Epithelial cell of esophagus (primary cell): ENCODE measurements at regions not wholly inside any gene's neighbourhood (a gene's known extent, or its start where the extent isn't known, plus 50 kb on each side); places are given as distances from the start of the nearest gene placed in this dataset.

Source experiments
- DNase-seq: peaks from one replicate; pipeline ENCODE4 v3.0.0; 2010; ENCODE audit warnings: low read depth
- H3K4me3 ChIP-seq: 2 replicates; pipeline ENCODE4 v1.5.1; 2011; ENCODE audit warnings: mild to moderate bottlenecking, low read length, control low read depth
- TF ChIP-seq, protein P1 (sequence below): IDR thresholded peaks from 2 replicates; pipeline ENCODE4 v1.5.1; 2011; ENCODE audit warnings: low read depth, mild to moderate bottlenecking, low read length, control low read depth, inconsistent platforms; ENCODE audit not compliant: insufficient read depth; ENCODE audit errors: missing control alignments

DNA sequence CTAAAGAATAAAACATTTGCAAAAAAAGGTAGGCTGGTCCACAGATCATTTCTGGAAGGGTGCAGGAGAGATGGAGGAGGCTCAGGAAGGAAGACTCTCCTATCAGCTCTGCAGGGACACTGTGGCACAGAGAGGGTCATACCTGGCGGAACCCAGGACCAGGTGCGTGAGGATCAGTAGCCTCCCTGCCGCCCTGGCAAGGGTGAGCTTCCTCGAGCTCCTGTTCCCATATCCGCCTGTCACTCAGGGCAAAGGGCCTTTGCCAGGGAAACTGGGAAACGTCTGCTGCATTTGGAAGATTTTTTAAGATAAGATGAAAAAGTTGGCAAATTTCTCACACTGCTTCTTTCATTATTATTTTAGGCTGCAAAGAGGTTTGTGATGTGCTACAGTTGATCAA, 112.1 kb upstream of the TIAM1 start:
- TF ChIP-seq, protein P1, sequence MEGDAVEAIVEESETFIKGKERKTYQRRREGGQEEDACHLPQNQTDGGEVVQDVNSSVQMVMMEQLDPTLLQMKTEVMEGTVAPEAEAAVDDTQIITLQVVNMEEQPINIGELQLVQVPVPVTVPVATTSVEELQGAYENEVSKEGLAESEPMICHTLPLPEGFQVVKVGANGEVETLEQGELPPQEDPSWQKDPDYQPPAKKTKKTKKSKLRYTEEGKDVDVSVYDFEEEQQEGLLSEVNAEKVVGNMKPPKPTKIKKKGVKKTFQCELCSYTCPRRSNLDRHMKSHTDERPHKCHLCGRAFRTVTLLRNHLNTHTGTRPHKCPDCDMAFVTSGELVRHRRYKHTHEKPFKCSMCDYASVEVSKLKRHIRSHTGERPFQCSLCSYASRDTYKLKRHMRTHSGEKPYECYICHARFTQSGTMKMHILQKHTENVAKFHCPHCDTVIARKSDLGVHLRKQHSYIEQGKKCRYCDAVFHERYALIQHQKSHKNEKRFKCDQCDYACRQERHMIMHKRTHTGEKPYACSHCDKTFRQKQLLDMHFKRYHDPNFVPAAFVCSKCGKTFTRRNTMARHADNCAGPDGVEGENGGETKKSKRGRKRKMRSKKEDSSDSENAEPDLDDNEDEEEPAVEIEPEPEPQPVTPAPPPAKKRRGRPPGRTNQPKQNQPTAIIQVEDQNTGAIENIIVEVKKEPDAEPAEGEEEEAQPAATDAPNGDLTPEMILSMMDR = no peak
- no peak for DNase-seq

DNA sequence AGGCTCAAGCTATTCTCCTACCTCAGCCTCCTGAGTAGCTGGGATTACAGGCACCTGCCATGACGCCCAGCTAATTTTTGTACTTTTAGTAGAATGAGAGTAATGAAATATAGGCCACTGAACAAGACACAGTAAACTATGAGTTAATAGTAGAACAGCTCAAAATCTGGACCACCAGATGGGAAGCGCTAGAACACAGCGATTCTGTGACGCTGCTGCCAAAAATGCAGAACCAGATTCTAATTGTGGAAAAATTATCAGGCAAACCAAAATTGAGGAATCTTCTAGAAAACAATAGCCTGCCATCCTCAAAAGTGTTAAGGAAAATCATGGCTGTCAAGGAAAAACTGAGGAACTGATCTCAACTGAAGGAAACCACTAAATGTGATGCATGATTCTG, 111.4 kb upstream of the TIAM1 start:
- no peak overlapping the region for H3K4me3 ChIP-seq
- DNase-seq = no peak
- TF ChIP-seq, protein P1 = no peak

More for the DNA sequence above, 112.1 kb upstream of the TIAM1 start:
- H3K4me3 ChIP-seq = no peak overlapping the region

DNA sequence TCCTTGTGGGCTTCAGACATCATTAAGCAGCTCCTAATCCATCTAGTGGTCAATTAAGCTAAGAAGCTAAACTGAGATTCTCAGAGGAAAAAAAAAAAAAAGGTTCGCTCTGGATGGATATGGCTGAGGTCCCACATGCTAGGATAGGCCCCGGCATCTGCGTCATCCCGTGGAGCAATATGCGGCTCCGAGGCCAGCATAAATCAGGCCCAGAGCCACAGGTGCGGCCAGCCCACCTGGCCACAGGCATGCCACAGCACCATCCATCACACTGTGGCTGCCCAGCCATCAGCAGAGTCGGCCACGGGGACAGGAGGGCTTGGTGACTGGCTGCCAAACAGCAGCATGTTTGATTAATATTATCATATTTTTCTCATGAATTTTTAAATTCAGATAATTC, 106.9 kb upstream of the TIAM1 start:
- TF ChIP-seq, protein P1 = no peak
- DNase-seq = no peak
- no peak overlapping the region for H3K4me3 ChIP-seq

DNA sequence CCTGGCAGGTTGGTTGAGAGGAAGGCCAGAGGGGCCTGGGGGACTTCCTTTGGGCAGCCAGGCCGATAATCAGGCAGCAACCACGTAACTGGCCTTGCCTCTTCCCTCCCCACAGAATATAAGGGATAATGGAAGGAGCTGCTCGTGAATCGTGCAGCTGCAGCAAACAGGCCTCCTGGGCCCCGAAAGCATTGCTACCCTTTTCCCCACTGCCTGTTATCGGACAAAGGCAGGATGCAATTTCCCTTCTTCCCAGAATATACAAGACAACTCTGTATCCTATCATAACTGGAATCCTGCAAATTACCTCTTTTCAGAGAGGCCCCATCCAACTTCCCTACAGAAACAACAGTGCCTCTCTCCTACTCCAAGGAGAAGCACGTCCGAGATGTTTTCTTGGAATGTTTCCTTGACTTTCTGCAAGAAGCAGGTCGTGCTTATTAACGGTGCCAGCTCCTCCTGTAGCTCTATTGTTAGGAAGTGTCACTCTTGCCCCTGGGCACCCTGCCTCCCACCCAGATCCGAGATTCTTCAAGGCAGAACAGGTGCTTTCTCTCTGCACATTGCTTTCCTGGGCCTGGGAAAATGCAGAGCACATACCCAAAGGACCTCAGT, 106.0 kb upstream of the TIAM1 start:
- no peak for DNase-seq
- TF ChIP-seq, protein P1 = no peak
- H3K4me3 ChIP-seq = no peak overlapping the region

DNA sequence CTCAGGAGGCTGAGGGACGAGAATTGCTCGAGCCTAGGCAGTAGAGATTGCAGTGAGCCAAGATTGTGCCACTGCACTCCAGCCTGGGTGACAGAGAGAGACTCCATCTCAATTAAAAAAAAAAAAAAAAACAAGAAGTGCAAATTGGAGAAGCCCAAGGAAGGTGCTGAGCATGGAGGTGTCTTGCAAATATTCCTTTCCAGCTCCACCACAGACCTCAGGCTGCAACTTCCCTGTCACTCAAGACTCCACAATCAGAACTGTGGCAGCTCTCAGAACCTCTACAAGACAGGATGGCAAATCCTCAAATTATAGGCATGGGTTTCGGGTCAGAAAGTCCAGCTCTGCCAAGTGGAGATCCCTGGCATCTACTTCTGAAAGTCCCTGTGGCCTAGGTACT, 104.4 kb upstream of the TIAM1 start:
- TF ChIP-seq, protein P1 = no peak
- H3K4me3 ChIP-seq = no peak overlapping the region

DNA sequence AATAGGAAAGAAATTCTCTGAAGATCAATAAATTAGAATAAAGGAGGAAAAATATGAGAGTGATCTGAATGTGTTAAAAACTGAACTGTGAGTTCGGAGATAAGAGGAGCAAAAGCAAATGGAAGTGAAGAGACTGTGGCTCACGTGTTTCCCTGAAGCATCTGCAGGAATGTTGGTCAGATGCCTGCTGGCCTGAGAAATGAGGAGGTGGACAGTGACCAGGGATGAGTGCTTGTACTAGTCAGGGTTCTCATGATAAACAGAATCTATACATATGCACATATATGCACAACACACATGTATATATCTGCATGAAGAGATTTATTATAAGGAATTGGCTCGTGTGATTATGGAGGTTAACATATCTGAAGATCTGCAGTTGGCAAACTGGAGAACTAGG, 103.4 kb upstream of the TIAM1 start:
- DNase-seq = no peak
- TF ChIP-seq, protein P1 = no peak
- no peak overlapping the region for H3K4me3 ChIP-seq

More for the DNA sequence above, 104.4 kb upstream of the TIAM1 start:
- no peak for DNase-seq

DNA sequence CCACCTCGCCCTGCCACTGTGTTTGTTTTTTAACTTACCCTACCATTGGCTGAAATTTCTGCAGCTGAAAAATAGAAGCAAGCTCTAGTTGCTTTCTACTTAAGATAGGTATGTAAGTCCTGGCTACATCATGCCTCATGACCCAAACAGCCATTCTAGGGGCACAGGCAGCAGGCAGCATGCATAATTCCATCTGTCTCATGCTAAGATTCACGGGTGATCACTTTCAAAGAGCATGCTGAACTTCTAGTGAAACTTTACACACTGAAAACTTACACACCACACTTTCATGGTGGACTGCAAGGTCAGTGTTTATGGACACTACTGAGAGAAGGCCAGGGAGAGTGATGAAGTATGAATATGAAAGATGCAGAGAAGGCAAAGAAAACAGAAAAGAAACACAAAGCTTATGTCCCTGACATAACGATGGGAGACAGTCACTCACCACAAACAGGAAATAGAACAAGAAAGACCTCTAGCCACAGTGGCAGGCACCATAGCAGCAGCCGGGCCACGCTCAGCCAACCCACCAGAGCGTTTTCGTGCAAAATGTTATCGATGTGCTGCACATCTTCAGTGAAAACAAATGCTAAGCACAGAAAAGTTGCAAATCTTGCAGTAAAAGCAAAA, 102.3 kb upstream of the TIAM1 start:
- TF ChIP-seq, protein P1 = no peak
- DNase-seq = no peak
- no peak overlapping the region for H3K4me3 ChIP-seq
